Activated CD4-positive, alpha-beta memory T cell treated with anti-CD3 and anti-CD28 coated beads, Interleukin-2, amount 10 ng/mL, durations not matched to agents 7 days and 5 days (primary cell): ENCODE measurements at regions not wholly inside any gene's neighbourhood (a gene's known extent, or its start where the extent isn't known, plus 50 kb on each side); places are given as distances from the start of the nearest gene placed in this dataset.

Experiments
- CTCF ChIA-PET: fragments of 350-600 bp; sonication (Branson Sonifier 250); formaldehyde crosslinking; loops from one replicate; lab custom pipeline; 2021; ENCODE audit warnings: antibody characterized with exemption, inconsistent platforms; lab: Charles Lee
- POLR2A ChIA-PET: fragments of 350-600 bp; sonication (Branson Sonifier 250); formaldehyde crosslinking; loops from one replicate; lab custom pipeline; 2021; ENCODE audit warnings: antibody characterized with exemption; lab: Charles Lee
- DNase-seq: peaks from one replicate; pipeline ENCODE4 v3.0.0-alpha.2; 2020
- H3K27ac Mint-ChIP-seq: one replicate; pipeline ENCODE4 v1.8.0; 2021; ENCODE audit warnings: mild to moderate bottlenecking, mixed read lengths
- H3K27me3 Mint-ChIP-seq: one replicate; pipeline ENCODE4 v1.8.0; 2021; ENCODE audit warnings: mixed read lengths
- H3K36me3 Mint-ChIP-seq: one replicate; pipeline ENCODE4 v1.8.0; 2021; ENCODE audit warnings: low read depth, mixed read lengths
- H3K4me1 Mint-ChIP-seq: one replicate; pipeline ENCODE4 v1.8.0; 2021; ENCODE audit warnings: mixed read lengths
- H3K4me3 Mint-ChIP-seq: one replicate; pipeline ENCODE4 v1.8.0; 2021; ENCODE audit warnings: mild to moderate bottlenecking, mixed read lengths
- H3K9me3 Mint-ChIP-seq: one replicate; pipeline ENCODE4 v1.8.0; 2021; ENCODE audit warnings: mixed read lengths

DNA sequence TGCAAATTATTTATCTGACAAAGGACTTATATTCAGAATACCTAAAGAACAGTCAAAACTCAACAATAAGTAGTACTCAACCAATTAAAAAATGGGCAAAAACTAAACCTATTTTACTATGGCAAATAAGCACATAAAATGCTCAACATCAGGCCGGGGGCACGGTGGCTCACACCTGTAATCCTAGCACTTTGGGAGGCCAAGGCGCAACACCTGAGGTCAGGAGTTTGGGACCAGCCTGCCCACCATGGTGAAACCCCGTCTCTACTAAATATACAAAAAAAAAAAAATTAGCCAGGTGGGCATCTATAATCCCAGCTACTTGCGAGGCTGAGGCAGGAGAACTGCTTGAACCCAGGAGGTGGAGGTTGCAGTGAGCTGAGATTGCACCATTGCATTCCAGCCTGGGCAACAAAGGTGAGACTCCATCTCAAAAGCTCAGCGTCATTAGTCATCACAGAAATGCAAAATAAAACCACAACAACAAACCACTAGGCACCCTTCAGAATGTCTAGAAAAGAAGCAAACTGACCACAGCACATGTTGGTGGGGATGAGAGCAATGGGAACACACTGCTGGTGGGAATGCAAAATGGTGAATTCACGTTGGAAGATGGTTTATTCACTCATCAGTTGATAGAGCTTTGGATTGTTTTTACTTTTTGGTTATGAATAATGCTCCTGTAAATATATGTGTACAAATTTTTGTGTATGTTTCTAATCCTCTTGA, 180.6 kb upstream of the SOX1 start:
- no peak overlapping the region for H3K27ac Mint-ChIP-seq
- H3K4me3 Mint-ChIP-seq: no peak overlapping the region
- POLR2A ChIA-PET: no interaction called here

DNA sequence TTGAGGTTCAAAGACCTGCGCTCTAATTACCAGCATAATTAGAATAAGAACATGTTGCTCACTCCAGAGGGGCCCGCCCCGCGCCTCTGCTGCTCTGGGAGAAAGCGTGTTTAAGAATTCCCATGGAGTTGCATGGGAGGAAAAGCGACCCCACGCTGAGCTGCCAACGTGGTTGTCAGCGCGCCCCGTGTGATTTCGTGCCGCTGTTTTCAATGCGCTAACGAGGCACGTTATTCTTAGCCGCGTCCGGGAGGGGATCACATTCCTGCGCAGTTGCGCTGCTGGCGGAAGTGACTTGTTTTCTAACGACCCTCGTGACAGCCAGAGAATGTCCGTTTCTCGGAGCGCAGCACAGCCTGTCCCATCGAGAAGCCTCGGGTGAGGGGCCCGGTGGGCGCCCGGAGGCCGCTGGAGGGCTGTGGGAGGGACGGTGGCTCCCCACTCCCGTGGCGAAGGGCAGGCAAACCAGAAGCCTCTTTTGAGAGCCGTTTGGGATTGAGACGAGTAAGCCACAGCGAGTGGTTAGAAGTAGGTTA, 173.8 kb upstream of the SOX1 start:
- peaks cover 11% of the 10 kb centered on the region for H3K9me3 Mint-ChIP-seq
- H3K4me3 Mint-ChIP-seq: no peak overlapping the region
- H3K27ac Mint-ChIP-seq: no peak overlapping the region
- DNase-seq: no peak
- CTCF ChIA-PET: no interaction called here
- no peaks in the 10 kb centered on the region for H3K4me1 Mint-ChIP-seq
- POLR2A ChIA-PET: no interaction called here
- peaks cover 11% of the 10 kb centered on the region for H3K27me3 Mint-ChIP-seq
- no peaks in the 10 kb centered on the region for H3K36me3 Mint-ChIP-seq

More for the DNA sequence above, 180.6 kb upstream of the SOX1 start:
- Mint-ChIP-seq H3K4me1 (no peaks in the 10 kb centered on the region), H3K9me3 (no peaks in the 10 kb centered on the region), H3K36me3 (no peaks in the 10 kb centered on the region), H3K27me3 (no peaks in the 10 kb centered on the region)
- no peak for DNase-seq
- CTCF ChIA-PET: no interaction called here

DNA sequence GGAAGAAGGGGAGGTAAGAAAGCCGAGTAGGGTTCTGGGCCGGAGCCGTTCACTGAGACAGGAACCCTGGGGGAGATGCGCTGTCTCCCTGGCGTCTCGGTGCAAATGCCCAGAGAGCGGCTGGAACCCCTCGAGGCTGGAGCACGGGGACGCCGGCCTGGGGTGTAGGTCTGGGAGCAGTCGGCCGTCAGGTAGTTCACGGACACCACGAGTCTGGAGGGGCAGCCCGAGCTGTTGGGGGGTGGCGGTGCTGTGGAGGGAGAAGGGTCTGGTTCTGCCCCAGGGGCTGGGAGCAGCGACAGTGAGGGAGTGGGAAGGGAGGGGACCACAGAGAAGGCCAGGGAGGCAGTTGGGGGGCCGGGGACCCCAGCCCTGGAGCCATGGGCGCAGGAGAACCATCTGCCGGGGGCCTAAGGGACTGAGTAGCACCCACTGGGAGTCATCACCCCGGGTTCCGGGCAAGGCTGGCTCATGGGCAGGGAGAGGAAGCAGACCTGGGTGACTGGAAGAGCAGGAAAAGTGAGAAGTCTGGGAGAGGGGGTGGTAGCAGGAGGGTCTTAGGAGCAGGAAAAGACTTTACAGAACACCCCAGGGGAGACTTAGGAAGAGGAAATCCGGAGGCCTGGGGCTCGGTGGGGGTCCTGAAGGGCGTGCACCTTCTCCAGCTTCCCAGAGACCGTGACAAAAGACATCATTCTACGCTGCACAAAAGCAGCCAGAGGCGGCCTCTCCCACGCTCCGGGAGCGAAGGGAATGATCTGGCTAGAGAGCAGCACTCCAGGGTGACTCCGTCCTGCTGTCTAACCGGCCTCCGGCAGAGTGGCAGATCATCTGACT, 173.1 kb upstream of the SOX1 start:
- H3K9me3 Mint-ChIP-seq: peaks cover 11% of the 10 kb centered on the region
- H3K36me3 Mint-ChIP-seq: no peaks in the 10 kb centered on the region
- H3K4me3 Mint-ChIP-seq: no peak overlapping the region
- ChIA-PET CTCF (no interaction called here), POLR2A (no interaction called here)
- H3K27me3 Mint-ChIP-seq: peaks cover 11% of the 10 kb centered on the region
- H3K4me1 Mint-ChIP-seq: no peaks in the 10 kb centered on the region
- no peak for DNase-seq
- no peak overlapping the region for H3K27ac Mint-ChIP-seq

DNA sequence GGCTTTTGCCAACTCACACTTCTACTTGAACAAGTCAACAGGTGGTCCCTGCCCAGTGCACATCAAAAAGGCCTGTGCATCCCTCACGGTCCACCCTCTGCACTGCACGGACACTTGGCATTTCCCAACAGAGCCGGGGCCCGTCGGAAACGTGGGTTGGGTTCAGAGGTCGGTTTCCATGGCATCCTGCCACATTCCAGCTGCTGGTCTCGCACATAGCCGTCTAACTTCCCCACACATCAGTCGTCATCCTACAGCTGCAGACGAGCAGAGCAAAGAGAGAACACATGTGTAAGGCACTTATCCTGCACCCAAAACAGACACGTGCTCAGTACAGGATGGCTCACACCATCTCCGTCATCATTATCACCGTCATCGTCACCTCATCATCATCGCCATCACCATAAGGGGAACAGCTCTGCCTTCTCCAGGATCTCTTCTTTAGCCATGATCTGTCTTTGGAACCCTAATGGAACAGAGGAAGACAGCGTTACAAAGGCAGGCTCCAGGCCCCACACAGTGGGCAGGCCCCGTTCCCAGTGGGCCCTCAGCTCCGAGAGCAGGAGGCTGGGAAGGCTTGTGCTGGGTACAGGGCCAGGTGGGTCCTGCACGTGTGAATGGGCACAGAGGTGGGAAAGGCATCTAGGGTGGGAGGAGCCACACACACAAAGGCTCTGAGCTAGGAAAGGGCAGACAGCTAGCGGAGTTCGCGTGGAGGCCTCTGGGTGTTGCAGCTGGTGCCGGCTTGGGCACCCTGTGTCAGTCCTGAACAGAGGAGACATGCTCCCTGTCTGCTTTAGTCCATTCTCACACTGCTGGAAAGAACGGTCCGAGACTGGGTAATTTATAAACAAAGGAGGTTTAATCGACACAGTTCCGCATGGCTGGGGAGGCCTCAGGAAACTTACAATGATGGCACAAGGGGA, 170.8 kb upstream of the SOX1 start:
- Mint-ChIP-seq H3K4me1 (no peaks in the 10 kb centered on the region), H3K36me3 (no peaks in the 10 kb centered on the region), H3K4me3 (no peak overlapping the region), H3K9me3 (peaks cover 11% of the 10 kb centered on the region), H3K27me3 (peaks cover 11% of the 10 kb centered on the region), H3K27ac (no peak overlapping the region)
- CTCF ChIA-PET: no interaction called here
- POLR2A ChIA-PET: no interaction called here
- no peak for DNase-seq

DNA sequence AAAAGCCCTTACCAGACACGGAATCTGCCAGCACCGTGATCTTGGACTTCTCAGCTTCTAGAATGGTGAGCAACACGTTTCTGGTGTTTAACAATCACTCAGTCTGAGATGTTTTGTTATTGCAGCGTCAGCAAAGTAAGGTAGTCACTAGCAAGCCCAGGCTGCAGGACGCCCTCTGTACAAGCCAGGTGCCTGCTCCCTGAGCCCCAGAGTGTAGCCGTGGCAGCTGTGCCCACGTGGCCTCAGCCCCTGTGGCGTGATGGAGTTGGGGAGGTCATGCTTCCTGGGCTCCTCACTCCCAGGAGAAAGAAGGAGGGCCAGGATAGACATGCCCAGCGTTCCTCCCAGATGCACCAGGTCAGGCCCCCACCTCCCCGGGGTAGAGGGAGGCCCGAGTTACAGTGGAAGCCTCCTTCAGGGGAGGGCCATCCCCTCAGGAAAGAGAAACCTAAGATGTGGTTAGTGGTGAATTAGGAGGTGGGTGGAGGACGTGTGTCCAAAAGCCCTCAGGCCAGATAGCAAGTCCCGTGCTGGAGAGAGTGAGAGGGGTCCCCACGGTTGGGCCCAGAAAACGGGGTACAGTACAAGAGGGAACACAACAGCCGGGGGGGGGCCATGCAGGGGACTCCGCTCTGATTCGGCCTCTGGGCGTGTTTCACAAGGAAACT, 169.6 kb upstream of the SOX1 start:
- ChIA-PET CTCF (no interaction called here), POLR2A (no interaction called here)
- Mint-ChIP-seq H3K27ac (no peak overlapping the region), H3K4me3 (no peak overlapping the region), H3K9me3 (peaks cover 11% of the 10 kb centered on the region), H3K4me1 (no peaks in the 10 kb centered on the region), H3K27me3 (peaks cover 8% of the 10 kb centered on the region), H3K36me3 (no peaks in the 10 kb centered on the region)
- no peak for DNase-seq

DNA sequence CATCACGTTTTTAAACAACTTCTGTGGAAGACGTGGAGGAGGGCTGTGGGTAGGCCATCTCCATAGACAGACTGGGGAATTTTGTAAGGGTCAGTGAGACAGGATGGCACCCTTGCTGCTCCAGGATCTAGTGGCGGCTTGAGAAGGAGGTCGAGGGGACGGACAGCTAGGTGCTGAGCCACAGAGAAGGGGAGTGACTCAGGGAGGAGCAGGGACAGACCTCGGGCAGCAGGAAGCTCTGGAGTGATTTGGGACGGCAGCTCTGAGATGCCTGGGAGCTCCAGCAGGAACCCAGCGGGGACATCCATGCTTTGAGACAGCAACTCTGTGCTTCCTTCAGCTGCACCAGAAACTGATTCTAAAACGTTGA, 169.1 kb upstream of the SOX1 start:
- CTCF ChIA-PET: no interaction called here
- no peak overlapping the region for H3K4me3 Mint-ChIP-seq
- peaks cover 3% of the 10 kb centered on the region for H3K27me3 Mint-ChIP-seq
- H3K9me3 Mint-ChIP-seq: peaks cover 11% of the 10 kb centered on the region
- H3K36me3 Mint-ChIP-seq: no peaks in the 10 kb centered on the region
- H3K4me1 Mint-ChIP-seq: no peaks in the 10 kb centered on the region
- DNase-seq: no peak
- no peak overlapping the region for H3K27ac Mint-ChIP-seq
- POLR2A ChIA-PET: no interaction called here

DNA sequence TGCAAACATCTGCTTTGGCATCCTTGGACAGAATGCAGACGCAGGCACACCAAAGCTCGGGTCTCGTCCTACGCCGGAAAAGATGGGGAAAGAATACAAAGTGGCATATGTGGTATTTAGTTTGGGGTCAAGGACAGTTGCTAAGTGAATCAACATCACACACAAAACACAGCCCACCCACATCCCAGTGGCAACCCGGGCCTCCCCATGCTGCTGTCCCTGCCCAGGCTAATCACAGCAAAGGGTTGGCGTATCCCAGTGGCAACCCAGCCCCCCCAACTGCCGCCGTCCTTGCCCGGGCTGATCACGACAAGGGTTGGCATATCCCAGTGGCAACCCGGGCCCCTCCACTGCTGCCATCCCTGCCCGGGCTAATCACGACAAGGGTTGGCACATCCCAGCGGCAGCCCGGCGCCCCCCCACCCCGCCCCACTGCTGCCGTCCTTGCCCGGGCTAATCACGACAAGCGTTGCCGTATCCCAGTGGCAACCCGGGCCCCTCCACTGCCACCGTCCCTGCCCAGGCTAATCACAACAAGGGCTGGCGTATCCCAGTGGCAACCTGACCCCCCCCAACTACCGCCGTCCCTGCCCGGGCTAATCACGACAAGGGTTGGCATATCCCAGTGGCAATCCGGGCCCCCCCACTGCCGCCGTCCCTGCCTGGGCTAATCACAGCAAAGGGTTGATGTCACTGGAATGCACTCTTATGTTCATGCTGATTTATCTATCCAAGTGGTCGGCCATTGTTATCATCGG, 167.8 kb upstream of the SOX1 start:
- no peak overlapping the region for H3K4me3 Mint-ChIP-seq
- H3K27me3 Mint-ChIP-seq: no peaks in the 10 kb centered on the region
- no peak overlapping the region for H3K27ac Mint-ChIP-seq
- no peak for DNase-seq
- no peaks in the 10 kb centered on the region for H3K36me3 Mint-ChIP-seq
- H3K9me3 Mint-ChIP-seq: peaks cover 11% of the 10 kb centered on the region
- no peaks in the 10 kb centered on the region for H3K4me1 Mint-ChIP-seq
- CTCF ChIA-PET: no interaction called here
- POLR2A ChIA-PET: no interaction called here

DNA sequence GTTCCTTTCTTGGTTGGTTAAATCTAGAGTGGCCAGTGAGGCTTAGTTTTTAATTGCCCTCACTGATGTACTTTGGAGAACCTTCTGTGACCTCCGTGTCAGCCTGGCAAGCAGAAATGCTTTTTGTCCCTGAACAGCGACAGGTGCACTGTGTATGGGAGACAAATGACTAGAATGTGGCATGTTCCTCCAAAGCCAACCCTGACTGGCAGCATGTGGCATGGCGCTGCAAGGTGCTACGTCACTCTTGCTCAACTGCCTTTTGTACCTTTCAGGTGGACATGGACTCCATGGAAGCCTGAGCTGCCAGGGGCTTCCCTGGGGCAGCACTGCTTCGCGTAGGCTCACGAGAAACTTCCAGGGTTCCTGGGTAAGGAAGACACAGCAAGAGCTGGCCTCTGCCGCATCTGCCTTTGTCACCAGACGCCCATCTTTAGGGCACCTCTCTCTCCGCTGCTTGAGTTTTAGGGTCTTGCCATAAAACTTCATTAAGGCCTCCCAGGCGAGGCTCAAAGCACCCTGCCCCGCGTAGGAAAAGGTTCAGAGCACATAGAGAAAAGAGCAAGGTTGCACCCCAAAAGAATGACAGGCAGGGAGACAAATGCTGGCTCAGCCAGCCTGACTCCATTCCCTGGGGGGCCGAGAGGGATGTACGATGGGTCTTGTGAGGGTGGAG, 167.1 kb upstream of the SOX1 start:
- Mint-ChIP-seq H3K27ac (no peak overlapping the region), H3K9me3 (peaks cover 11% of the 10 kb centered on the region), H3K4me3 (no peak overlapping the region), H3K36me3 (no peaks in the 10 kb centered on the region), H3K27me3 (no peaks in the 10 kb centered on the region), H3K4me1 (no peaks in the 10 kb centered on the region)
- DNase-seq: no peak
- ChIA-PET CTCF (no interaction called here), POLR2A (no interaction called here)

DNA sequence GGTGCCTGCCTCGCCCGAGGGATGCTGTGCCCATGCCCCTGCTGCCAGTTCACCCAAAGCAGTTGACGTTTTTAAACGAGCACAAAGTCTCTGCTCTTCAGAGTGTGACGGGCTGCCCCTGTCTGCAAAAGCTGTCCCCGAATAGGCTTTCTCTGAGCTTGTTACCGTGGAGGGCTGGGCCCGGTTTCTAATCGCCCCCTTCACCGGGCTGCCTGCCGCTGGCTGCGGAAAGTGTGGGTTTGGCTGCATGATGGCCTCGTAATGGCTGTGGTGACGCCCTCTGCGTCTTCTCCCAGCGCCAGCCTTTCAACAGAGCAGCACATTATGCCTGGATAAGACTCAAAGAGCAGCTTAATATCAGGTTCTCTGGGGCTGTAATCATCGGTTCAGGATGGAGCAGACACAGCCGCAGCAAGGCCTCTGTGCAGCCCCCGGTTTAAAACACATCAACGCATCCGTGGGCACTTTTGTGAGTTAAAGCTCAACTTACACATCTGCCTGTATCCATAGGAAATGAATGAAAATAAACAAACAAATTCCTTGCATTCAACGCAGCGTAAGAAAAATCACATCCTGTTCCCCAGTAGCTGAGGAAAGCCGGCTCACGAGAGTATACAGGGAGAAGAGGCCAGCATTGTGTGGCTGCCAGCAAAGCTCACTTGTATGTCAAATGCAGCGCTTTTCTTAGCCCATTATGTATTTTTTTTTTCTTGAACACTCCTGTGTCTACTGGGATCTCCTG, 166.4 kb upstream of the SOX1 start:
- no peaks in the 10 kb centered on the region for H3K36me3 Mint-ChIP-seq
- no peak for DNase-seq

DNA sequence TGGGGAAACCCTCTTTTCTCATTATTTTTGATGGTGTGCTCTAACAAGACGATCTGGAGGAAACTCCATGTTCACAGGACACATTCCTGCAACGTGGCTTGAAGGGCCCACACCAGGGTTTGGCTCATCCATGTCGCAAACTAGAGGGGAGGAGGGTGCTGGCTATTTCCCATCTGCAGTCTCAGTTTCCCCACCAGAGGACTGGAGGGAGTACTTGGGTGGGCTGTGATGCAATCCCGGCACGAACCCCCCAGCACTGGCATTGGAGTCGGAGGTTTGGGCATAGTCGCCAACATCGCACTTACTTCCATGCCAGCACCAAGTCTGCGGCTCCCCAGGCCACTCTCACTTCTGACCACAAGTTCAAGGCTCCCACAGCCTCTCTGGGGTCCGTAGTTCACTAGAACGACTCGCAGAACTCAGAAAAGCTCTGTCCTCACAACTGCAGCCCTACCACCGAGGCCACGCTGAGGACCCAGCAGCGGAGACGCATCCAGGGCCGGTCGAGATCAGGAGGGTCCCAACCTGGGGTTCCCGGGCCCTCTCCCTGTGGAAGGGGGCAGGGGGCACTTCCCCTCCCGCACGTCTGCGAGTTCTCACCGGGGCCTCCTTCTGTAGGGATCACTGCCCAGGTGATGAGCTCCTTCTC, 165.6 kb upstream of the SOX1 start:
- ChIA-PET POLR2A (no interaction called here), CTCF (no interaction called here)
- DNase-seq: no peak
- peaks cover 2% of the 10 kb centered on the region for H3K9me3 Mint-ChIP-seq
- no peak overlapping the region for H3K27ac Mint-ChIP-seq
- no peak overlapping the region for H3K4me3 Mint-ChIP-seq
- H3K27me3 Mint-ChIP-seq: no peaks in the 10 kb centered on the region
- no peaks in the 10 kb centered on the region for H3K36me3 Mint-ChIP-seq
- no peaks in the 10 kb centered on the region for H3K4me1 Mint-ChIP-seq

More for the DNA sequence above, 166.4 kb upstream of the SOX1 start:
- POLR2A ChIA-PET: no interaction called here
- Mint-ChIP-seq H3K4me3 (no peak overlapping the region), H3K27me3 (no peaks in the 10 kb centered on the region), H3K9me3 (peaks cover 7% of the 10 kb centered on the region), H3K27ac (no peak overlapping the region), H3K4me1 (no peaks in the 10 kb centered on the region)
- CTCF ChIA-PET: no interaction called here

DNA sequence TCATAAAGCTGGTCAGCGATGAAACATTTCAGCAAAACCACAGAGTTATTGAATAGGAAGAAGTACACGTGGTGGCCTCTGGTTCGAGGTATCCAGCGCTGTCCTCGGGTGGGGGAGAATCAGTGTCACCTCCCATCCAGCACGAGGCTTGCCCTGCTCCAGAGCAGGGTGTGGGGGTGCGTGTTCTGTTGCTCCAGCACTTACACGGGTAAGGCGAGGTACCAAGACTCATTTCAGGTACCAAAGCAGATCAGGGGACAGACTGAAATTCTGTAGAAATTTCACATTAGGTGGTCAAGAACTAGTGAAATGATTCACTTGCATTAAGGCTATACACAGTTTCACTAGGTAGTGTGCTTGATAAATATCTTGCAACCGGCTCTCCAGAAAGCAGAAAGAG, 164.2 kb upstream of the SOX1 start:
- Mint-ChIP-seq H3K36me3 (no peaks in the 10 kb centered on the region), H3K27ac (no peak overlapping the region), H3K9me3 (peaks cover 5% of the 10 kb centered on the region), H3K27me3 (no peaks in the 10 kb centered on the region), H3K4me1 (no peaks in the 10 kb centered on the region), H3K4me3 (no peak overlapping the region)
- ChIA-PET POLR2A (no interaction called here), CTCF (no interaction called here)
- DNase-seq: no peak
